ENCODE measurements at regions not wholly inside any gene's neighbourhood (a gene's known extent, or its start where the extent isn't known, plus 50 kb on each side); places are given as distances from the start of the nearest gene placed in this dataset.

- ChIA-PET CTCF (interaction anchor here (1.0 to 1.3 kb wide), 2 partner anchors 9 to 171 kb away, joined by 3 read pairs; no protein-coding TSS in a partner anchor), POLR2A (no interaction called here)
- TF ChIP-seq, protein P1, sequence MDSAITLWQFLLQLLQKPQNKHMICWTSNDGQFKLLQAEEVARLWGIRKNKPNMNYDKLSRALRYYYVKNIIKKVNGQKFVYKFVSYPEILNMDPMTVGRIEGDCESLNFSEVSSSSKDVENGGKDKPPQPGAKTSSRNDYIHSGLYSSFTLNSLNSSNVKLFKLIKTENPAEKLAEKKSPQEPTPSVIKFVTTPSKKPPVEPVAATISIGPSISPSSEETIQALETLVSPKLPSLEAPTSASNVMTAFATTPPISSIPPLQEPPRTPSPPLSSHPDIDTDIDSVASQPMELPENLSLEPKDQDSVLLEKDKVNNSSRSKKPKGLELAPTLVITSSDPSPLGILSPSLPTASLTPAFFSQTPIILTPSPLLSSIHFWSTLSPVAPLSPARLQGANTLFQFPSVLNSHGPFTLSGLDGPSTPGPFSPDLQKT (IDR thresholded peaks at IDR 0.05; ENCODE audit: borderline replicate concordance, low read depth, low read length): no peak
- TF ChIP-seq ZNF585B (tag by site-specific recombination; IDR thresholded peaks at IDR 0.05): no peak
- no peak for TF ChIP-seq MYNN (tag by site-specific recombination; IDR thresholded peaks at IDR 0.05; ENCODE audit: borderline replicate concordance)
- no peak for TF ChIP-seq ZBTB48 (tag by site-specific recombination; IDR thresholded peaks at IDR 0.05)
- no peak for TF ChIP-seq ZNF664 (tag by site-specific recombination; IDR thresholded peaks at IDR 0.05)
- TF ChIP-seq, protein P2, sequence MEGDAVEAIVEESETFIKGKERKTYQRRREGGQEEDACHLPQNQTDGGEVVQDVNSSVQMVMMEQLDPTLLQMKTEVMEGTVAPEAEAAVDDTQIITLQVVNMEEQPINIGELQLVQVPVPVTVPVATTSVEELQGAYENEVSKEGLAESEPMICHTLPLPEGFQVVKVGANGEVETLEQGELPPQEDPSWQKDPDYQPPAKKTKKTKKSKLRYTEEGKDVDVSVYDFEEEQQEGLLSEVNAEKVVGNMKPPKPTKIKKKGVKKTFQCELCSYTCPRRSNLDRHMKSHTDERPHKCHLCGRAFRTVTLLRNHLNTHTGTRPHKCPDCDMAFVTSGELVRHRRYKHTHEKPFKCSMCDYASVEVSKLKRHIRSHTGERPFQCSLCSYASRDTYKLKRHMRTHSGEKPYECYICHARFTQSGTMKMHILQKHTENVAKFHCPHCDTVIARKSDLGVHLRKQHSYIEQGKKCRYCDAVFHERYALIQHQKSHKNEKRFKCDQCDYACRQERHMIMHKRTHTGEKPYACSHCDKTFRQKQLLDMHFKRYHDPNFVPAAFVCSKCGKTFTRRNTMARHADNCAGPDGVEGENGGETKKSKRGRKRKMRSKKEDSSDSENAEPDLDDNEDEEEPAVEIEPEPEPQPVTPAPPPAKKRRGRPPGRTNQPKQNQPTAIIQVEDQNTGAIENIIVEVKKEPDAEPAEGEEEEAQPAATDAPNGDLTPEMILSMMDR (tag by site-specific recombination; IDR thresholded peaks at IDR 0.05): no peak
- TF ChIP-seq ZNF76 (tag by site-specific recombination; IDR thresholded peaks at IDR 0.05; ENCODE audit: borderline replicate concordance, low read depth): no peak
- TF ChIP-seq ZNF354C (tag by site-specific recombination; IDR thresholded peaks at IDR 0.05; ENCODE audit: borderline replicate concordance, low read depth): no peak
- no peak for TF ChIP-seq ZNF404 (tag by site-specific recombination; IDR thresholded peaks at IDR 0.05)
Measured at GRCh38 chr21:32087447-32087846, 191.4 kb downstream of the MIS18A start.

GRCh38 chr21:32083197-32083596 lies 195.7 kb downstream of the MIS18A start:
- no peak for TF ChIP-seq GFI1B (tag by site-specific recombination; IDR thresholded peaks at IDR 0.05)
- TF ChIP-seq ZNF600 (tag by site-specific recombination; IDR thresholded peaks at IDR 0.05): peak; percentile 45; the same call in 1 of the 2 replicates
- peak; percentile 75 for TF ChIP-seq ZBTB17 (tag by site-specific recombination; IDR thresholded peaks at IDR 0.05)
- TF ChIP-seq PRDM10 (tag by site-specific recombination; IDR thresholded peaks at IDR 0.05): peak; percentile 59
- peak; percentile 50; the same call in 1 of the 2 replicates for TF ChIP-seq OSR2 (tag by site-specific recombination; IDR thresholded peaks at IDR 0.05)
- no peak for TF ChIP-seq ZNF366 (tag by site-specific recombination; conservative IDR thresholded peaks at IDR 0.05)
- TF ChIP-seq ZNF776 (tag by site-specific recombination; IDR thresholded peaks at IDR 0.05; ENCODE audit: borderline replicate concordance): no peak
- TF ChIP-seq FEZF1 (tag by site-specific recombination; IDR thresholded peaks at IDR 0.05): peak; percentile 24; the same call in 1 of the 2 replicates
- TF ChIP-seq PRDM6 (tag by site-specific recombination; IDR thresholded peaks at IDR 0.05): peak; percentile 20
- no peak for TF ChIP-seq ZNF792 (tag by site-specific recombination; IDR thresholded peaks at IDR 0.05)
- TF ChIP-seq ZNF660 (tag by site-specific recombination; IDR thresholded peaks at IDR 0.05): peak; percentile 35; the same call in 1 of the 2 replicates
- no peak overlapping the region for H3K27ac ChIP-seq (ENCODE audit: extremely low read depth, low read depth, low read length)
- H3K4me1 ChIP-seq (ENCODE audit: control insufficient read depth, insufficient read depth, low read length): peaks cover 11% of the 10 kb centered on the region
- POLR2A ChIA-PET: no interaction called here
- H3K4me3 ChIP-seq (ENCODE audit: low read depth, low read length): no peak overlapping the region
- CTCF ChIA-PET: interaction anchor here (0.6 to 2.4 kb wide), 2 partner anchors 13 to 54 kb away, joined by 3 to 19 read pairs; no protein-coding TSS in a partner anchor
- no peaks in the 10 kb centered on the region for H3K9me3 ChIP-seq (ENCODE audit: control insufficient read depth, insufficient read depth, low read depth, low read length)
- H3K36me3 ChIP-seq (ENCODE audit: control insufficient read depth in 2 of 2, insufficient read depth in 1 of 2, low read length in 2 of 2): no peaks in the 10 kb centered on the region

More at GRCh38 chr21:32087447-32087846, 191.4 kb downstream of the MIS18A start:
- H3K9me3 ChIP-seq (ENCODE audit: control insufficient read depth, insufficient read depth, low read depth, low read length): no peaks in the 10 kb centered on the region
- no peaks in the 10 kb centered on the region for H3K36me3 ChIP-seq (ENCODE audit: control insufficient read depth in 2 of 2, insufficient read depth in 1 of 2, low read length in 2 of 2)
- no peak overlapping the region for H3K27ac ChIP-seq (ENCODE audit: extremely low read depth, low read depth, low read length)
- H3K4me3 ChIP-seq (ENCODE audit: low read depth, low read length): no peak overlapping the region
- peaks cover 11% of the 10 kb centered on the region for H3K4me1 ChIP-seq (ENCODE audit: control insufficient read depth, insufficient read depth, low read length)
